H1 (cell line): ENCODE measurements at regions not wholly inside any gene's neighbourhood (a gene's known extent, or its start where the extent isn't known, plus 50 kb on each side); places are given as distances from the start of the nearest gene placed in this dataset.

Source experiments
- CTCF ChIP-seq, 3 experiments: IDR thresholded peaks; 1 replicate in 2 of 3; 2 replicates in 1 of 3; pipeline versions ENCODE4 v1.5.1 to v1.6.1; 2011; ENCODE audit warnings: low read length in 3 of 3, mild to moderate bottlenecking in 3 of 3, inconsistent platforms in 2 of 3, low read depth in 1 of 3, moderate library complexity in 1 of 3; ENCODE audit not compliant: insufficient read depth in 1 of 3; ENCODE audit errors: control extremely low read depth in 1 of 3
- EZH2 ChIP-seq: fragments of 200-600 bp; sonication (generic); IDR thresholded peaks from 2 replicates; pipeline ENCODE4 v1.7.1; 2012; ENCODE audit warnings: low read depth, mild to moderate bottlenecking, moderate library complexity, low read length, inconsistent platforms; ENCODE audit not compliant: severe bottlenecking
- SIN3A ChIP-seq, 2 experiments: IDR thresholded peaks in 1 of 2; conservative IDR thresholded peaks in 1 of 2; 2 replicates each; pipeline ENCODE4 v1.6.1; 2011 to 2012; ENCODE audit warnings: low read length in 2 of 2, improper control_type of control experiment in 1 of 2, low read depth in 1 of 2, mild to moderate bottlenecking in 1 of 2

DNA sequence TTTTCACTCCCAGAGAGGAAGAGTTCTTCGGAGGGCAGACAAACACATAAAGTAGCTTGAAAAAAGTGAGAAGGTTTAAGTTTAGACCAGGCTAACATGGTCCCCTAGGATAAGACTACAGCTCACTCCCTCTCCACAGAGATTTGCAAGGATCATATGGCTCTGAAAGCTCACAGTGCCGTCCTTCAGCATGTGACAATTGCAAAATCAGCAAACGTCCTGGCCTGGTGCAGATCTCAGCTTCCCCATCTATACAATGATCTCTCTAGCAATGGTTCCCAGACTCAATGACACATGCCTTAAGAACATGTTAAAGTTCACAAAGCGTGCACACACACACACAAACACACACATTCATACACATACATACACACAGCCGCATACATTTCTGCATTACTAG, 327.6 kb downstream of the ACTL7B start (continued):
- no peak for TF ChIP-seq SIN3A (conservative IDR thresholded peaks at IDR 0.05 in 1 of 2, IDR thresholded peaks at IDR 0.05 in 1 of 2; ENCODE audit: low read depth in 1 of 2, low read length in 2 of 2)
- TF ChIP-seq CTCF (IDR thresholded peaks at IDR 0.05; ENCODE audit: control extremely low read depth in 1 of 3, insufficient read depth in 1 of 3, low read depth in 1 of 3, low read length in 3 of 3), result no peak
- TF ChIP-seq EZH2, result no peak
